Upper lobe of right lung (tissue), 1 donor: ENCODE measurements at regions not wholly inside any gene's neighbourhood (a gene's known extent, or its start where the extent isn't known, plus 50 kb on each side); places are given as distances from the start of the nearest gene placed in this dataset.

Experiments used
- ATAC-seq: fragments of 200-7000 bp; cut with Tn5 transposase; one replicate; pipeline ENCODE4 v1.9.1; 2020; ENCODE audit warnings: mild to moderate bottlenecking, moderate library complexity
- DNase-seq: peaks from one replicate; pipeline ENCODE4 v3.0.0-alpha.2; 2020
- H3K27ac ChIP-seq: fragments of 200-600 bp; one replicate; pipeline ENCODE4 v1.8.0; 2022
- H3K27me3 ChIP-seq: fragments of 200-600 bp; one replicate; pipeline ENCODE4 v1.8.0; 2022; ENCODE audit warnings: mild to moderate bottlenecking
- H3K36me3 ChIP-seq: fragments of 200-600 bp; one replicate; pipeline ENCODE4 v1.8.0; 2022
- H3K4me1 ChIP-seq: fragments of 200-600 bp; one replicate; pipeline ENCODE4 v1.8.0; 2022
- H3K4me3 ChIP-seq: fragments of 200-600 bp; one replicate; pipeline ENCODE4 v1.8.0; 2022; ENCODE audit warnings: mild to moderate bottlenecking
- H3K9me3 ChIP-seq: fragments of 200-600 bp; one replicate; pipeline ENCODE4 v1.8.0; 2022
- intact Hi-C: fragments of 100-400 bp; cut with DNase I; formaldehyde crosslinking; loops from one replicate; pipeline ENCODE4 v1.11.0; 2022
- TF ChIP-seq, protein P1 (sequence below): fragments of 200-600 bp; IDR thresholded peaks from one replicate; pipeline ENCODE4 v1.8.0; 2022; ENCODE audit warnings: antibody characterized with exemption
- donor health status: DM: no; HTN: yes; CAD: no; lungs with severe emphysema.

DNA sequence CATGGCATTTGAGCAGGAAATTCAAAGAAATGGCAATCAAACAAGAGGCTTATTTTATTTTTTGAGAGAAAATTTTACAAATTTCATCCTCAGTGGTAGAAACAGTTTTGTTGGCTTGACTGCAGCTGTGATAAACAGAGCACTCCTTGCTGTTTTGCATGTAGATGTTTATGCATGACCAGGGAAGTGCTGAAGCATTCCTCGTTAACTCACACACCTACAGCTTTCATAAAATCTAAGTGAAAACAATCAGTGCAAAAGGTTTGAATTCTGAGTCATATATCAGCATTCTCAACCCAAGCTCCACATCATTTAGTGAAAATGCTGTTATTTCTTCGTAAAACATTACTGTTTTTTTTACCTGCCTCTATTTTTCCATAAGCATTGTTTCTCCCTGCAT, 146.6 kb upstream of the CCDC68 start:
- H3K27me3 ChIP-seq: no peaks in the 10 kb centered on the region
- no peaks in the 10 kb centered on the region for H3K4me1 ChIP-seq
- no peak overlapping the region for H3K27ac ChIP-seq
- H3K4me3 ChIP-seq: no peak overlapping the region
- intact Hi-C loops: no loop called here
- no peaks in the 10 kb centered on the region for H3K9me3 ChIP-seq
- TF ChIP-seq, protein P1, sequence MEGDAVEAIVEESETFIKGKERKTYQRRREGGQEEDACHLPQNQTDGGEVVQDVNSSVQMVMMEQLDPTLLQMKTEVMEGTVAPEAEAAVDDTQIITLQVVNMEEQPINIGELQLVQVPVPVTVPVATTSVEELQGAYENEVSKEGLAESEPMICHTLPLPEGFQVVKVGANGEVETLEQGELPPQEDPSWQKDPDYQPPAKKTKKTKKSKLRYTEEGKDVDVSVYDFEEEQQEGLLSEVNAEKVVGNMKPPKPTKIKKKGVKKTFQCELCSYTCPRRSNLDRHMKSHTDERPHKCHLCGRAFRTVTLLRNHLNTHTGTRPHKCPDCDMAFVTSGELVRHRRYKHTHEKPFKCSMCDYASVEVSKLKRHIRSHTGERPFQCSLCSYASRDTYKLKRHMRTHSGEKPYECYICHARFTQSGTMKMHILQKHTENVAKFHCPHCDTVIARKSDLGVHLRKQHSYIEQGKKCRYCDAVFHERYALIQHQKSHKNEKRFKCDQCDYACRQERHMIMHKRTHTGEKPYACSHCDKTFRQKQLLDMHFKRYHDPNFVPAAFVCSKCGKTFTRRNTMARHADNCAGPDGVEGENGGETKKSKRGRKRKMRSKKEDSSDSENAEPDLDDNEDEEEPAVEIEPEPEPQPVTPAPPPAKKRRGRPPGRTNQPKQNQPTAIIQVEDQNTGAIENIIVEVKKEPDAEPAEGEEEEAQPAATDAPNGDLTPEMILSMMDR: no peak
- ATAC-seq: no peak
- DNase-seq: no peak
- no peaks in the 10 kb centered on the region for H3K36me3 ChIP-seq

DNA sequence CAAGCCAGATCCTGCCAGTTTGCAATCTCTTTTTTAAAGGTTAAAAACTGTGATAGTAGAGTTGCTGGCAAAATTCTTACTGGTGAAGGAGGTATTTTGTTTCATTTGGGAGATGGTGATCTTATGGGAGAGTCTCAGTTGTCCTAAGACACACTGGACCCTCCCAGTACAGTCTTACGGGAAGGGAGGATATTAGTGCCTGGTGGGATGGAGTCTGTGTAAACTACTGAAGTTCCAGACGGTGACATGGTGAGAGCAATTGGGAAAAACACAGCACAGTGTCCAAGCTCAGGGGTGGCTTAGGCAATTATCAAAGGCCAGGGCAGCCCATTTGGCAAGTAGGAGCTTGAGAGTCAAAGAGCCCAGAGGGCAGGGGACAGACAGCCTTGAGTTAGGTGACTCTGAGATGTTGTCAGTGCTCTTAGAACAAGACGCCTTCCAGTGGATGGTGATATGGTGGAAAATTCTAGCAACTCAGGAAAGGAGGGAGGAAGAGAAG, 143.7 kb upstream of the CCDC68 start:
- Histone ChIP-seq H3K27me3 (no peaks in the 10 kb centered on the region), H3K36me3 (no peaks in the 10 kb centered on the region), H3K4me3 (no peak overlapping the region), H3K4me1 (no peaks in the 10 kb centered on the region), H3K27ac (no peak overlapping the region), H3K9me3 (no peaks in the 10 kb centered on the region)
- TF ChIP-seq, protein P1: no peak
- DNase-seq (no peak), ATAC-seq (no peak)
- intact Hi-C loops: no loop called here

DNA sequence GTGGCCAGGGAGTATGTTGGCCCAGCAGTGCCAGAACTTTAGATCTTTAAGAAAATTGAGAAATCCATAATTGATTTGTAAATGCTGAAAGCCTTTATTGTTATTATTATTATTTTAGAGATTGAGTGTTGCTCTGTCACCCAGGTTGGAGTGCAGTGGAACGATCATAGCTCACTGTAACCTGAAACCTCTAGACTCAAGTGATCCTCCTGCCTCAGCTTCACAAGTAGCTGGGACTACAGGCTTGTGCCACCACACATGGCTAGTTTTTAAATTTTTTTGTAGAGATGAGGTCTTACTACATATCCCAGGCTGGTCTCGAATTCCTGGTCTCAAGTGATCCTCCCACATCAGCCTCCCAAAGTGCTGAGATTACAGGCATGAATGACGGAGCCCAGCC, 143.2 kb upstream of the CCDC68 start:
- Histone ChIP-seq H3K4me3 (no peak overlapping the region), H3K27ac (no peak overlapping the region), H3K27me3 (no peaks in the 10 kb centered on the region), H3K4me1 (no peaks in the 10 kb centered on the region), H3K9me3 (no peaks in the 10 kb centered on the region), H3K36me3 (no peaks in the 10 kb centered on the region)
- intact Hi-C loops: no loop called here
- TF ChIP-seq, protein P1: no peak
- DNase-seq: no peak
- no peak for ATAC-seq

DNA sequence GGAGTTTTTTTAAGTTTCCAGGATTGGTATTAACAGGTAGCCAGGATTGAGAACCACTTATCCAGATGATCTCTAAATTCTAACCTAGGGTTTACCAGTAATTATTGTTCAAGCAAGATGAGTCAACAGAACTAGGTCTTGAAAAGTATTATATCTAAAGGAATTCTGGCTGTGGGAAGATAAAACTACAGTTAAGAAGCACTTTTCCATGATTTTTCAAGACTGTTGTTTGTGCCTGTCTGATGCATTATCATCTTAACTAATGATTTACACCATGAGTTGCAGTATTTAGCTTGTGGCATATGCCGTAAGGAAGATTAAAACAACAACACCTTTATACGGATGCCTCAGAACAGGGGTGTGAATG, 142.2 kb upstream of the CCDC68 start:
- ATAC-seq (no peak), DNase-seq (no peak)
- H3K27me3 ChIP-seq: no peaks in the 10 kb centered on the region
- H3K4me1 ChIP-seq: no peaks in the 10 kb centered on the region
- no peaks in the 10 kb centered on the region for H3K9me3 ChIP-seq
- H3K4me3 ChIP-seq: no peak overlapping the region
- TF ChIP-seq, protein P1: no peak
- intact Hi-C loops: no loop called here
- no peaks in the 10 kb centered on the region for H3K36me3 ChIP-seq
- no peak overlapping the region for H3K27ac ChIP-seq

DNA sequence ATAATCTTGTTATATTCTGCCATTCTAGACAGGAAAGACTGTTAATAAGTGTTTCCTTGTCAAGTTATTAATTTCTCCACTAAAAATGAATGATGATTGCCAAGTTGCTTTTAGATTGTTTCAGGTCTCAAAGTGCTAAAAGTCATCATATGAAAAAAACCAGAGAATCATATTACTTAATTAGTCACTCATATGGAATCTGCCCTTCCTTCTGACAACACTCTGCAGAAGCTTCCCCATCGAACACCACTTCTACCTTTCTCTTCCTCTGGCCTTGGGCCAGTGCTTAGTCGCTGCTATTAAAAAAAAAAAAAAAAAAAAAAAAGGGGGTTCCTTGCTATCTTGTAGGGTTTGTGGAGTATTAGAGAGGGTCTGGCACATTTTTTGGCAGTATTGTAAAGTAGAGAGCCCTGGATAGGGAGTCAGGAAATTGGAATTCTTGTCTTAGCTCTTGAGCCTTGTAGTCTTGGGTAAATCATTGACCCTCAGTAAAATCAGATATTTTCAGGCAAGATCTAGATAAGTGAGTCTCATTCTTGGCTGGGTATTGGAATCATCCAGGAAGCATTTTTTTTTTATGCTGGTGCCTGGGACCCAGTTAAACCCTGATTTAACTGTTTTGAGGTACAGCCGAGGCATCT, 141.7 kb upstream of the CCDC68 start:
- ATAC-seq: no peak
- no peak overlapping the region for H3K27ac ChIP-seq
- H3K4me1 ChIP-seq: no peaks in the 10 kb centered on the region
- DNase-seq: no peak
- H3K4me3 ChIP-seq: no peak overlapping the region
- intact Hi-C loops: no loop called here
- TF ChIP-seq, protein P1: no peak
- H3K9me3 ChIP-seq: no peaks in the 10 kb centered on the region
- no peaks in the 10 kb centered on the region for H3K36me3 ChIP-seq
- H3K27me3 ChIP-seq: no peaks in the 10 kb centered on the region
